Urothelium cell line (cell line): ENCODE measurements at regions not wholly inside any gene's neighbourhood (a gene's known extent, or its start where the extent isn't known, plus 50 kb on each side); places are given as distances from the start of the nearest gene placed in this dataset.
"Not testable (repeated sequence)": the region's sequence is repeated elsewhere in the genome, so short reads cannot be mapped to it uniquely, and the experiment has no call there.

Experiments used
- DNase-seq: peaks from one replicate; pipeline ENCODE4 v3.0.0; 2011; ENCODE audit warnings: low spot score, mixed read lengths
- FAIRE-seq: peaks from 2 replicates; lab custom pipeline; 2011; peaks lifted over from hg19 to GRCh38; lab: Jason Lieb, UNC

DNA sequence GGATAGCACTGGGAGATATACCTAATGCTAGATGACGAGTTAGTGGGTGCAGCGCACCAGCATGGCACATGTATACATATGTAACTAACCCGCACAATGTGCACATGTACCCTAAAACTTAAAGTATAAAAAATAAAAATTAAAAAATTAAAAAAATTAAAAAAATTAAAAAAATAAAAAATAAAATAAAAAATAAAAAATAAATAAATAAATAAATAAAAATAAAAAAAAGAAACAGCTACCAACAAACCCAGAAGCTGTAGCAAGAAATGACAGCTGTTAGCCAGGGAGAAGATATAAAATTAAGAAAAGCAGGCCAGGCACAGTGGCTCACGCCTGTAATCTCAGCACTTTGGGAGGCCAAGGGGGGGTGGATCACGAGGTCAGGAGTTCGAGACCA, 361.3 kb upstream of the ATP11B start:
- not testable (repeated sequence) for FAIRE-seq

DNA sequence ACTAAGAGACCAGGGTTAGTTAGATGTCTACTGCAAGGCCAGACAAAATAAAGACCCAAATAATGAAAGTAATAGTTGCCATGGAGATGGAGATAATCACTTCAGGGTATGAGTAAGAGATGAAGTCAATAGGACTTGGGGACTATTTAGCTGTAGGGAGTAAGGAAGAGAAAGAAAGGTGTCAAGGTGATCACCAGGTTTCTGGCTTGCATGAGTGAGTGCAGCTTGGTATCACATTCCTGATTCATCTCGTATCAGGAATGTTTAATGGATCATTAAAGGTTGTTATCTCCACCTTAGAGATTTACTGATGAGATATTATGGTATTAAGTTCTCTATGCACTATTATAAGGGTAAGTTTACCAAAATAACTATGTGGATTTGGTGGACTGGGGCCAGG, 357.4 kb upstream of the ATP11B start:
- FAIRE-seq: no peak
- DNase-seq: no peak

More for the DNA sequence above, 361.3 kb upstream of the ATP11B start:
- DNase-seq: not testable (repeated sequence)

DNA sequence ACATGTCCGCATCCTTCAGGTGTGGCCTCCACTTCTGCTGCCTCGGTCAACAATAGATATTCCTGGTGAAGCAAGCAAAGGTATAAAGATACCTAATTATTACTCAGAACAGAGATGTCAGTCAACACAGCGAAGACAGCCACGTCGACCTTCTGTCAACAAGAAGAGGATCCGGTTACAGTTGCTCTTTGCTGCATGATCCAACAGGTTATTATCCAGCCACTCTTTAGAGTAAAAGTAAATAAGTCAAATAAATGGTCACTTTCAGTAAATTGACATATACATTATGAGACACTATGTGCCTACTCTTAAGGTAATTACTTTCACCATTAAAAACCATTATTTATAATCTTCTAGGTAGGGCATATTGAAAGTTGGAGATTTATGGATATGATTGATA, 356.8 kb upstream of the ATP11B start:
- FAIRE-seq (no peak), DNase-seq (no peak)

DNA sequence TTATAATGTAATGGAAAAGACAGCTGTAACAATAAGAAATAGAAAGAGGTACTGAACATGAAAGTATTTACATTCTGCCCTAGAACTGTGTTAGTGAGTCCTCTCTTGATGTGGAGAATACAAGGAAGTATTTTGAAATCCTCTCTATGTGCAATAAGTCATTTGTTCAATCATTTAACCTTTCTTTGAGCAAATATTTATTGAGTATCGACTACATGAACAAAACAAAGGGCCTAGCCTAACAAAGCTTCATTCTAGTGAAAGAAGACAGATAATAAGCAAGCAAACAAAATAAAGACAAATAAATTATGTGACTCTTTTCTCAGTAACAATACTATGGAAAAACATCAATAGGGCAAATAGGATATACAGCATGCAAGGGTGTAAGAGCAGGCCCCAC, 354.9 kb upstream of the ATP11B start:
- no peak for FAIRE-seq

DNA sequence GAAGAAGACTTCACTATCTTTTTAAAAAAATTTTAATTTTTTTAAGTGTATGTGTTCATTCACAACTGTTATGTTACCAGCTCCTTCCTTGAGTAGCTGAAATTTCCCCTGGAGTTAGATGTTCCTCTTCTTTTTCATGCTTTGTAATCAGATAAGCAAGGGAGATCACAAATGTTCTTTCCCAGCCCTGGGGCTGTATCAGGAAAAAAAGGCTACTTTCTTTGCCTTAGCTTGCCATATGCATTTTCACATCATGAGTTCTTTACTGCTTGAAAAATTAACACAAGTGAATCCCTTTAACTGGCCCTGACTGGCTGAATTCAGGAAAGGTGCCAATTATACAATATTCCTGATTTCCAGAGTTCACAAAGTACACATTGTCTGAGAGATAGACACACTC, 353.2 kb upstream of the ATP11B start:
- DNase-seq (no peak), FAIRE-seq (no peak)

More for the DNA sequence above, 354.9 kb upstream of the ATP11B start:
- DNase-seq: no peak

DNA sequence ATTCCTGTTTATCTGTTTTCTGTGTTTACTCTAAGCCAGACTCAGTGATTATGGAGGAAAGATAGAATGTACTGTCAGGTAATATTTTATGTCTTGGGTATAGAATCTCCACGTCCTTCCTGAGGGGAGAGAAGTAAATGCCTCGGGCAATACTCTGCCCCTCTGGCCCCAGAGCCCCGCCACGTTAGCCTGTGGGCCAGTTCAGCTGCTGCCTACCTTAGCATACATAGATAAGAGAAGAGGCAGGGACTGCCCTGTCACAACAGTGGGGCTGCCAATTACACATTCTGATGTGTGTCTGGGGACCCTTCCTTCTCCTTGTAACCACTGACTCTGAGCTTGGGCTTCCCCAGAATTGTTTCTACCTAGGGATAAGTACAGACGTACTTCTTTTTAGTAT, 347.7 kb upstream of the ATP11B start:
- DNase-seq (no peak), FAIRE-seq (no peak)

DNA sequence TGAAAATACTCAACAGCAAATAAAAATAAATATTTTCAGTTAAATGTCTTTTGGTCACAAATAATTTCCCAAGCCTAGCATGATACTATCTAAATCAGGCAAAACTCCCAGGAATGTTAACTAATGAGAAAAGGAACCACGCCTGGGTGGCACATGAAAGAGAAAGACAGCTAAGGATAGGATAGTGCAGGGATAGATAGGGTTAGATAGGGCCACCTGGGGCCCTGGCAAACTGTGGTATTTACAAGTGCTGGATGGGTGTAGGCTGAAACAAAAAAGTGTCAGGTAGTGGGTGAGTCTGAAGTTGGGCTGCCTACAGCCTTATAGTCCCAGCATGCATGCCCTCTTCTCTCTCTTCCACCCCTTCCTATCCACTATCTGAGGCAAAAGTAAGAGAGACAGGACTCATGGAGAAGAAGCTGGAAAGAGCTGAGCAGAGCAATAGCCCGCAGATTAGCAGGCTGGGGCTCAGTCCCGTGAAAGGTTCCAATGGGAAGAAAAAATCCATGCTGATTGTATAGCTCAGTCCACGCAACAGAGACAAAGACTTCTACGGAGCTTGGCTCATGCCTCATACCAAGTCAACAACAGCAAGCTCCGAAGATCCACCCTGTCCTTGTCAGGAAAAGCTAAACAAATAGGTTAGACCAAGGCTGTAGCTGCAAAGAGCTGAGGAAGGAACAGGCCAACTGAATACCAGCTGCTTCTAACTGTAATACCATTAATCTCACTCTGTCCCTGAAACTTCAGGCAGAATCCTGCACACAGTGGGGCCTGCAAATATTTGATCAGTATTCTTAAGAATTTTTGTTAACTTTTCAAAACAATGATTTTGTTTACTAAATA, 342.1 kb upstream of the ATP11B start:
- FAIRE-seq: no peak
- DNase-seq: no peak

DNA sequence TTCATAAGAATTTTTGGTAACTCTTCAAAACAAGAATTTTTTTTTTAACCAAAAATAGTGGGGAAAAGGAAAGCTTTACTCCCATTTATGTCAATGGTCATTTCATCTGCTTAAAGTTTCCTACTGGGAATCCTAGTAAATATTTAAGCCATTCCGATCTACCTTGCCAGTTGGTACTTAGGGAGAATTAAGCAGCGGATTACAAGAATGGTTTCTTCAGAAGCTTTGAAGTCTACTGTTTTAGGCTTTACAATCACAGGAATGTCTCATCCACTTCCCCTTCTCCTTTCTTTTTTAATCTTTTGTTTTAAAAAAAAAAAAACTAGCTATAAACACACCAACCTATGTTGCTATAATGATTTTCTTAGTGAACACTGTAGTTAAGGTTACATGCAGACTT, 341.4 kb upstream of the ATP11B start:
- FAIRE-seq (no peak), DNase-seq (no peak)

DNA sequence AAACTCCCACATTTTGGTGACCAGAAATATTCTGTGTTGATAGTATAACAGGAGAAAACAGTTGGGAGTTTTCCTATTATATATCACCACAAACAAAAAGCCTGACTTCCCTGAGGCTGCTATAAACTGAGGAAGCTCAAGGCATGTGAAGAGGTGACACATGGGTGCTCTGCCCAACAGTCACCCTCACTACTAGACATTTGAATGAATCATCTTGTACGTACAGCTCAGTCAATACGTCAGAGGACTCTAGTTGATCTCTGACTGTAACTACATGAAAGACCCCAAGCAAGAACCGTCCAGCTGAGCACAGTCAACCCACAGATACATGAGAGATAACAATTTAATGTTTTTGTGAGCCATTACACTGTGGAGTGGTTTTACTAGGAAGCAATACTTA, 338.3 kb upstream of the ATP11B start:
- no peak for FAIRE-seq
- no peak for DNase-seq

DNA sequence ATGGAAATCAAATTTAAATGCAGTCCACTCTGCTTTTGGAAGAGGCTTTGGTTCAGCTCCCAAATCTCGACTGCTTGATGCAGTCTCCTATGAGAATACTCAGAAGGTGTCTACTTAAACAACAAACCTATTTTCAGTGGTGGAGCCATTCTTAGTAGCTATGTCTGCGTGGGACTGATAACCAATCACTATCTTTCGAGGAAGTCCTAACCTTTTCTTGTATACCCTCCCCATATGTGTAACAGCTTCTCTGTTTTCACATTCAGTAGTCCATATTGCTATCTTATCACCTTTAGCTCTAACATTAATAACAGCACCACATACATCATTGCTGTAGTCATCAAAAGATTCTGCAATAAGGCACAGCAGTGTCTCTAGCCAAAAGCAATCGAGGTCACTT, 333.0 kb upstream of the ATP11B start:
- no peak for DNase-seq

DNA sequence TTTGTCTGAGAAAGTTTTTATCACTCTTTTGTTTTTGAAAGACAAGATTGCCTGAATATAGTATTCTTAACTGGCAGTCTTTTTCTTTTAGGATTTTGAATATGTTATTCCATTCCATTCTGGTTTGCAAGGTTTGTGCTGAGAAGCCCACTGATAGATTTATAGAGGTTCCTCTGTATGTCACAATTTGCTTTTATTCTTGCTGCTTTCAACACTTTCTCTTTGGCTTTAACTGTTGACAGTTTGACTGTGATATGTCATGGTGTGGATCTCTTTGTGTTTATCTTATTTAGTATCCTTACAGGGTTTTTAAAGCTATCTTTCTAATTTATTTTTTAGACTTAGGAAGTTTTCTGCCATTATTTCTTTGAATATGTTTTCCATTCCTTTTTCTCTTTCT, 331.2 kb upstream of the ATP11B start:
- DNase-seq: no peak
- no peak for FAIRE-seq

More for the DNA sequence above, 333.0 kb upstream of the ATP11B start:
- no peak for FAIRE-seq

DNA sequence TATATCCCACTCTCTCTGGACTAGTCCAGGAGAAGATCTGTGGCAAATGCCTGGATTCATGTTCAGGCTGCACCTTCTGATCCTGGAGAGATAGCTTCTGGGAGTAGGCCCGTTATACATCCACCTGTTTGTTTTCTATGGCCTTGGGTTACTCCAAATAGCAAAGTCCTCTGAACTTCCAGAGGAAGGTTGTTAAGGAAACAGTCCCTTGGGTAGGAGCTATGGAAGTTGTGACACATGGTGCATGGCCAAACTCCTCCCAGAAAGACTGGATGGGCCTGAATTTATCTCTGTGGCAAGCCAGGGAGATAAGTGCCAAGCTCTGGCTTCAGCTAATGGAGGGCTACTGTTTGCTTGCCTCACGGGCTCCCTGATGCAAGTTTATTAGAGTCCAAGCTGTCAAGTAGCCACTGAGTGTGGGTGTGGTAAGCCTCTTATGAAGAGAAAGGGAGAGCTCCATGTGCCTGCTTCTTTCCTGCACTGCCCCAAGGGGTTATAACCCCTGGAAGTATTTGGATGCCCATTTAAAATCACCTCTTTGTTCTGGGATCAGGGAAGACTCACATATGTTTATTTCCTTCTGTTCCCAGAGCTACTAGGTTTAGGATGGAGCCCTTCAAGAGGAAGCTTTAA, 328.7 kb upstream of the ATP11B start:
- DNase-seq (no peak), FAIRE-seq (no peak)

DNA sequence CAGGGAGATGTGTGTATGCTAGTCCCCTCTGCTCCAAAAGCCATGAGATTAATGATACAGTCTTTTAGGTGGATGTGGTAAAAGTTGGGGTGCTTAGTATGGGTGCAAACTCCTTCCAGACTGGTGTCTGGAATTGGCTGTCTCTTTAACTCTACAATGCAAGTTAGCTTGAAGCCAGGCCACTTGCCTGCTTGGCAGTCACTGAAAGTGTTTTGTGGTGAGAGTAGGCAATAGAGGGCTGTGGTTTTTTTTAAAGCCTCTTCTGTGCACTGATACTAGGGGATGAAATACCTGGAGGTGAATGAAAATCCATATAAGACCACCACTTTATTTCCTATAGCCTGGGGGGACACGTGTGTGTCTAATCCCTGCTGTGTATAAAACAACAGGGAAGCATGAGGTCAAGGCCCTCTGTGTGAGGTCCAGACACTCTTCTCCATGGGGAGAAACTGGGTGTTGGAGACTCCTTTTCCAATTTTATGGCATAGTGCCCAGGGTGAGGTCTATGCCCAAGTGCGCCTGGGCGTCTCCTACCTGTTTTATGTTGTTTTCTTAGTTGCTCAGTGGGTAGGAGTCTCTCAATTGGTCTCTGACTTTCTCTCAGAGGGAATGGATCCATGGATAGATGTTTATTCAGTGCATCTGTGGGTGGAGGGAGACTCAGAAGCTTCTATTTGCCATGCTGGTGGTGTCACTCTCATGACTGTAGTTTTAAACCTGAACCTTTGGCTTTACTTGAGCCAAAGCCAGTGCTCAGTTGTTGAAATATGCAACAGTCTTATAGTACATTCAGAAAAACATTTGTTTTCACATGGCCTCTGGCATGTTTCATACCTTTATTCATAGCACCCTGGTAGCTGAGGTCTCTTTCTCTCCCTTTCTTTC, 327.8 kb upstream of the ATP11B start:
- FAIRE-seq (no peak), DNase-seq (no peak)

DNA sequence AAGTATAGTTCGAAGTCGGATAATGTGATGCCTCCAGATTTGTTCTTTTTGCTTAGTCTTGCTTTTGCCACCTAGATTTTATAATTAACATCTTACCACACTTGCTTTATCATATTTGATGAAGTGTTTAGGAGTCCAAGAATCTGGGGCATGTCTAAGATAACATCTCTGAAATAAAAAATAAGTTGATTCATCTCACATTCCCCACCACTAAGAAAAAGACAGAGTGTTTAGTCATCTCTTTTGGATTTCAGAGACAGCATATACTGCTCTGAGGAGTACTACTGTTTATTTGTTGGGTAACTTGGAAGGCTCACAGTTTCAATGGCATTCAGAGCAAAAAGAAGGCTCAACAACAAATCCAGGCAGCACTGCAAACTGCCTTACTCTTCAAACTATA, 324.2 kb upstream of the ATP11B start:
- no peak for DNase-seq
- no peak for FAIRE-seq

DNA sequence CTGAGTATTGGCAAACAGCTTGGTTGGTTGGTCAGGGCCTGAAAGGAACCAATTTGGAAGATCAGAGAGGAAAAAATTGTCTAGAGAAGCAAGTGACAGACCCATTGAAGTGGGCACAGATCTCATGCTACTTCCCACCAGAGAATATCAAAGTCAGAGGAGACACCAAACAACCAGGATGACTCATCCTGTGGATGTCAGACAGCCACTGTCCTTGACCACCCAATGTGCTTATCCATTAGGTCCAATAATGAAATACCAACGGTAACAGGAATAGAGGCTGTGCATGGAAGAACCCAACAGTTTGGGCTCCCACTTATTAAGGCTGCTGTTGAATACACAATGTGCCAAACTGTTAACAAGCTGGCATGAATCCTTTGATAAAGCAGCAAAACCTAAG, 323.1 kb upstream of the ATP11B start:
- FAIRE-seq (no peak), DNase-seq (no peak)

DNA sequence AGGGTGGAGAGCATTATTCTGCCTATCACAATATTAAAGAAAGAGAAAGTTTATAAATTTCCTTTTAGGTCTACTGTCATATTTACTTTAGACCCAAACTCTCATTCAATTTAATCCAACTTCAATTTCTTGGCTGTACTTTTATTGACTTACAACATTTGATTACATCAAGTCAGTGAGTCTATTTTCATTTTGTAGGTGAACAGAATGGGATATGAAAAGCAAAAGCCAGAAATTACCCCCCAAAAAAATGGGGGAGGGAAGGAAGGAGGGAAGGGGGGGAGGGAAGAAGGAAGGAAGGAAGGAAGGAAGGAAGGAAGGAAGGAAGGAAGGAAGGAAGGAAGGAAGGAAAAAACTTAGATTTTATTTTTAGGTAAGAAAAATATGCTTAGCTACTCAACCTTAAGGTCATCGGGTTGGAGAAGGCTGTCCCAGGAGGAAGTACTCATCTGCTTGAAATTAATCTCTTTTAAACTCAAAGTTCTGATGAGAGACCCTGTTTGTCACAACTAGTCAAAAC, 320.1 kb upstream of the ATP11B start:
- DNase-seq (no peak), FAIRE-seq (no peak)

DNA sequence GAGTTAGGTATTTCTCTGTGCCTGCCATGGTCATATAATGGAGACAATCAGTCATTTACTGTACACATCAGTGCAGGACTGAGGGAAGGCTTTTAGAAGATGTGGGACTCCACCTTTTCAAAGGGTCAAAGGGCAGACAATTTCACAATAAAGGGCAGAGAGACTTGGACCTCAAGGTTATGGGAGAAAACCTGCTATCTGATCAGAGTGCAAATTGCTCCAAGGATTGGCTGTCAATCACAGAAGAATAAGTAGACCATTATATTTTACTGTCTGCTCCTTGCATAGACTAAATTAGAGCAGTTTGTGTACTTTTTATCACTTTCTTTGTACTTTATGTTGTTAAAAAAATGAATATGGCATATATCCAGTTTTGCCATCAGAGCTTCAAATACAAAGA, 314.9 kb upstream of the ATP11B start:
- FAIRE-seq (no peak), DNase-seq (no peak)

DNA sequence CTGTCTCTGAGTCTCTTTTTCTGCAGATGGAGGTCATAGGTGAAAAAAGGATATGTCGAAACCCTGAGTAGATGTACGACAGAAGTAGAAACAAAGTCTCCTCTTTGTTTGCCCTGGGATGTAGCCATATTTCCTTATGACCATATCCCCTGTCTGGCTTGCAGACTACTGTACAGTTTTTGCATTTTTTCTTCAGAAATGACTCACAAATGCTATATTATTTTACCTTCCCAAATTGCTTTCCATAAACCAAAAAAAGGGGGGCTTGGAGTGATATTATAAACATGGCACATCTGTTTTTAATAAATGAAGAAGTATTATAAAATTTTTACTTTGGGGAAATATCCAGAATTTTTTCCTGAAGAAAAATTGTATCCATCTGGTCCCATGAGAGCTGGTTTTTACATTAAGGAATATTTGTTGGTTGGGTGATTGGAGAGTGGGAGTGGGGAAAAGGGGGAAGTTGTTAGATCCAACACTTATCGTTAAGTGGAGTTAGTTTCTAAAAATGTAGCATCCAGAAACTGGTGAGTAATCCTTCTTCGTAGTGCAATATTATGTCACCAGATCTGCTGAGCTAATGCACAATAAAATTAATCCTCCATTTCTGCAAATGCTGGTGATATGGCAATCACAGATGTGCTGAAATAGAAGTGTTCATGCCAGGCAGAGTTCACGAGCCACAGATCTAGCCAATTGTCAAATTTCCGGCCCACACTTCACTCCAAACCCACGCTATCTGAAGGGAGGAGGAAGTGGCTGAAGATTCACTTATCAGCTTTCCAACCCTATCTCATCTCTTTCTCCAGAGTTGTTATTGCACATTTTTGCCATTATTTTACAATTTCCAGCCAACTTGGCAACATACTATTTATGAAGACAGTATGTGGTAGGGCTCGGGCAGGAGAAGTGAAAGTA, 313.6 kb upstream of the ATP11B start:
- DNase-seq (no peak), FAIRE-seq (no peak)

DNA sequence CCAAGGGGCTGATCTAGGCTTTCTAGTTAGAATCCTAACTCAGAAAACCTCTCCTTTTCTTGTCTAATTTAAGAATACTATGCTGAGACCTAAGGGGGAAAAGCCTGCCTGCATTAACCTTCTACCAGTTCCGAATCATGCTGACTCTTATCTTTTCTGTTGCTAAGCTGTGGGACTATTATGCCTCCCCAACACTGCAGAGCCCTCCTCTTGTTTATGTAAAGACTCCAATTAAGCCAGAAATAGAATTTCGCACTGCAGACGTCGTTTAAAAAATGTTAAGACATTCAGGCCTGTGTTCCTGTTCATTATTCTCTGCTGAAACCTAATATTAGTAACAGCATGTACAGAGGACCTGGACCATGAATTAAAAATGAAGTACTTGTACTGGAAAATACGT, 310.6 kb upstream of the ATP11B start:
- no peak for DNase-seq
- no peak for FAIRE-seq

DNA sequence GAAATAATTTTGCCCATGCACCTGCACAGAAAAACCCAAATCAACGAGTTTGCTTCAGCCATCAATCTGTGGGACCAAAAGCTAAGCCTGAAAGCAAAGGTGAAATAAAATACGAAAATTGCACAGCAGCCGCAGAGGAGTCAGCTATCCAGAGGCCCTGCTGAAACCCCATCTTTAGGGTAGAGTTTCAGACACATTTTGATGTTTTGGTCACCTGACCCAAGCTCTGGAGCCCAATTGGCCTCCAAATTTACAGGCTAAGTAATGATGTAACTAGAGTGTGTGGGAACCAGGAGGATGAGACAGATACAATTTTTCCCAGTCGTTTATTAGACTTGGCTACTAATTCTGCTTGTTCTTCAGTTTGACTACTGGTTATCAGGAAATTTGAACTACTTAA, 308.6 kb upstream of the ATP11B start:
- no peak for DNase-seq

More for the DNA sequence above, 308.6 kb upstream of the ATP11B start:
- FAIRE-seq: no peak
